PC-9 (cell line): ENCODE measurements at regions not wholly inside any gene's neighbourhood (a gene's known extent, or its start where the extent isn't known, plus 50 kb on each side); places are given as distances from the start of the nearest gene placed in this dataset.

ENCODE experiments used
- BruUV-seq: library from RNA; stranded (reverse); fragments of 400-500 nt; replicated peaks from 2 replicates; lab custom pipeline; 2021; lab: Mats Ljungman, UMichigan
- CTCF ChIA-PET: fragments of 300-600 bp; sonication (Branson Sonifier 250); formaldehyde crosslinking; loops from one replicate; lab custom pipeline; 2022; ENCODE audit warnings: antibody characterized with exemption; lab: Charles Lee
- POLR2A ChIA-PET: fragments of 300-600 bp; sonication (Branson Sonifier 250); formaldehyde crosslinking; loops from one replicate; lab custom pipeline; 2022; ENCODE audit warnings: antibody characterized with exemption; ENCODE audit not compliant: unreplicated experiment; lab: Charles Lee
- DNase-seq, 2 experiments: peaks; one replicate each; pipeline versions ENCODE4 v3.0.0 to v3.0.0-alpha.2; 2015 to 2022; ENCODE audit warnings: mixed read lengths in 1 of 2
- H2AFZ ChIP-seq: fragments of 200-600 bp; sonication (generic); 2 replicates; pipeline ENCODE4 v1.8.1; 2017; ENCODE audit warnings: antibody characterized with exemption
- H3F3A ChIP-seq: fragments of 200-600 bp; sonication (generic); 2 replicates; pipeline ENCODE4 v1.8.1; 2017; ENCODE audit warnings: antibody characterized with exemption, mild to moderate bottlenecking, low read depth; ENCODE audit not compliant: insufficient read depth
- H3K27ac ChIP-seq: fragments of 200-600 bp; sonication (generic); 2 replicates; pipeline ENCODE4 v1.6.1; 2016; ENCODE audit warnings: mixed run types
- H3K27me3 ChIP-seq: fragments of 200-600 bp; sonication (generic); 2 replicates; pipeline ENCODE4 v1.6.1; 2016; ENCODE audit warnings: low read depth, mixed run types; ENCODE audit not compliant: insufficient read depth
- H3K36me3 ChIP-seq: fragments of 200-600 bp; sonication (generic); 2 replicates; pipeline ENCODE4 v1.6.1; 2016; ENCODE audit warnings: low read depth, mixed run types
- H3K4me1 ChIP-seq: fragments of 200-600 bp; sonication (generic); replicated peaks from 2 replicates; pipeline ENCODE4 v1.6.1; 2016; ENCODE audit warnings: mixed run types; ENCODE audit not compliant: insufficient read depth
- H3K4me2 ChIP-seq: fragments of 200-600 bp; sonication (generic); 2 replicates; pipeline ENCODE4 v1.6.1; 2017; ENCODE audit warnings: mixed run types
- H3K4me3 ChIP-seq: fragments of 200-600 bp; sonication (generic); 2 replicates; pipeline ENCODE4 v1.6.1; 2016; ENCODE audit warnings: mixed run types
- H3K79me2 ChIP-seq: fragments of 200-600 bp; sonication (generic); 2 replicates; pipeline ENCODE4 v1.6.1; 2017; ENCODE audit warnings: low read depth, mixed run types
- H3K9me2 ChIP-seq: fragments of 200-600 bp; sonication (generic); 2 replicates; pipeline ENCODE4 v1.8.1; 2017; ENCODE audit warnings: mild to moderate bottlenecking; ENCODE audit not compliant: insufficient read depth
- H3K9me3 ChIP-seq: fragments of 200-600 bp; sonication (generic); 2 replicates; pipeline ENCODE4 v1.8.1; 2016; ENCODE audit warnings: low read depth; ENCODE audit not compliant: insufficient read depth
- H4K20me1 ChIP-seq: fragments of 200-600 bp; sonication (generic); 2 replicates; pipeline ENCODE4 v1.8.1; 2017; ENCODE audit not compliant: insufficient read depth
- CTCF ChIP-seq: fragments of 200-600 bp; sonication (generic); conservative IDR thresholded peaks from 2 replicates; pipeline ENCODE4 v1.6.1; 2017; ENCODE audit warnings: mixed run types, antibody characterized with exemption, mild to moderate bottlenecking, moderate library complexity
- EZH2 ChIP-seq: fragments of 200-600 bp; sonication (generic); IDR thresholded peaks from 2 replicates; pipeline ENCODE4 v1.8.0; 2017; ENCODE audit warnings: antibody characterized with exemption, low read depth
- intact Hi-C: fragments of 100-400 bp; cut with micrococcal nuclease; formaldehyde crosslinking; loops from one replicate; pipeline ENCODE4 v1.10.0; 2022; ENCODE audit not compliant: unreplicated experiment

DNA sequence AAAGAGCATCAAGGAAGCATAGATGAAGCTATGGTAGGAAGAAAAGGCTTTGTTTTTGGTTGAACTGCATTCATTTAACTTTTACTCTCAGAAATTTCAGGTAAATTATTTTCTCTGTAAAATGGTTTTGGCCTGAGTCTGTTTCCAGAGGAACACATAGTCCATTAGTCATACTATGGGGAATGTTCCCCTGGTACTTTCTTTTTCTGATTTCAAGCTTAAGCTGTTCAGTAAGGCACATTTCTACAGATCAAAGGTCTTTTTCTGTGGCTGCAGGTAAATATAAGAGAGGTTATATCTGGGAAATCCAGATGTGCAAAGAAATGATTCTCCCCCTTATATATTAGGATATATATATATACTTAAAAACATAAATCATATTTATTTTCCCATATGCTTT is 1744.4 kb upstream of the ADGRL3 start:
- no peak for TF ChIP-seq EZH2
- TF ChIP-seq CTCF, result no peak
- no peaks in the 10 kb centered on the region for H3K9me2 ChIP-seq
- no peaks in the 10 kb centered on the region for H3K79me2 ChIP-seq
- no peaks in the 10 kb centered on the region for H3K36me3 ChIP-seq
- no peak overlapping the region for H2AFZ ChIP-seq
- H3K4me2 ChIP-seq, result no peak overlapping the region
- no peak for DNase-seq
- H3K27me3 ChIP-seq, result no peaks in the 10 kb centered on the region
- POLR2A ChIA-PET, result no interaction called here
- intact Hi-C loops, result no loop called here
- BruUV-seq, result no TSS peak
- H3K4me1 ChIP-seq, result no peaks in the 10 kb centered on the region
- H3K27ac ChIP-seq, result no peak overlapping the region
- CTCF ChIA-PET, result no interaction called here
- H3K4me3 ChIP-seq, result no peak overlapping the region
- H4K20me1 ChIP-seq, result no peaks in the 10 kb centered on the region
- no peaks in the 10 kb centered on the region for H3K9me3 ChIP-seq
- H3F3A ChIP-seq, result no peaks in the 10 kb centered on the region

DNA sequence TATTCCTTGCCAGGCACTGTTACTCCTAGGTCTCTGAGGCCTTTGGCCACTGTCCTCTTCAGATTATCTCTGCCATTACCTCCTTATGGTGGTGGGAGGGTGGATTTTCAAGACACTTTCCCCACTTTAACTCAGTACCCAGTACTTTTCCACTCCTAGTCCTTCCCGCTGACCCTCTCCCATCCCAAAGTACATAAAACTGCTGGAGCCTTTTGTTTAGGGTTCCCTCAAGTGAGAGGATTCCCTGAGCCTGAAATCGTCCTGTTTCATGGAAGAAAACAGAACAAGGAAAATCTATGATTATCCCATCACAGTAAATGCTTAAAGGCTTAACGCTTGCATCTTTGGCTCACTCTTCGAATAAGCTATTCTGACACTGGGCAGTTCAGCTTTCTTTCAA is 1742.5 kb upstream of the ADGRL3 start:
- no peak overlapping the region for H3K27ac ChIP-seq
- intact Hi-C loops, result no loop called here
- no peaks in the 10 kb centered on the region for H3K4me1 ChIP-seq
- DNase-seq, result no peak
- no peaks in the 10 kb centered on the region for H4K20me1 ChIP-seq
- no peaks in the 10 kb centered on the region for H3K9me3 ChIP-seq
- no peaks in the 10 kb centered on the region for H3K9me2 ChIP-seq
- no peak overlapping the region for H3K4me2 ChIP-seq
- H3F3A ChIP-seq, result no peaks in the 10 kb centered on the region
- no TSS peak for BruUV-seq
- TF ChIP-seq CTCF (no peak), EZH2 (no peak)
- CTCF ChIA-PET, result no interaction called here
- H3K79me2 ChIP-seq, result no peaks in the 10 kb centered on the region
- POLR2A ChIA-PET, result no interaction called here
- no peak overlapping the region for H2AFZ ChIP-seq
- H3K4me3 ChIP-seq, result no peak overlapping the region
- H3K27me3 ChIP-seq, result no peaks in the 10 kb centered on the region
- no peaks in the 10 kb centered on the region for H3K36me3 ChIP-seq

GRCh38 chr4:59484944-59485343 is 1715.2 kb upstream of the ADGRL3 start:
- ChIA-PET CTCF (no interaction called here), POLR2A (no interaction called here)
- no TSS peak for BruUV-seq
- Histone ChIP-seq H3K79me2 (no peaks in the 10 kb centered on the region), H3F3A (no peaks in the 10 kb centered on the region), H3K9me3 (no peaks in the 10 kb centered on the region), H3K36me3 (no peaks in the 10 kb centered on the region), H3K27ac (no peak overlapping the region), H3K27me3 (no peaks in the 10 kb centered on the region), H3K4me3 (no peak overlapping the region), H3K4me1 (no peaks in the 10 kb centered on the region), H2AFZ (no peak overlapping the region), H3K9me2 (no peaks in the 10 kb centered on the region), H3K4me2 (no peak overlapping the region), H4K20me1 (no peaks in the 10 kb centered on the region)
- TF ChIP-seq EZH2 (no peak), CTCF (no peak)
- DNase-seq, result no peak
- intact Hi-C loops, result no loop called here
